Suppressor macrophage (primary cell): ENCODE measurements at regions not wholly inside any gene's neighbourhood (a gene's known extent, or its start where the extent isn't known, plus 50 kb on each side); places are given as distances from the start of the nearest gene placed in this dataset.

ENCODE experiments used
- DNase-seq, 4 experiments: peaks; one replicate each; pipeline ENCODE4 v3.0.0-alpha.2; 2020 to 2022

GRCh38 chr11:103530257-103530656 is 421.0 kb downstream of the DYNC2H1 start:
- no peak for DNase-seq

- no peak for DNase-seq
These were observed 423.0 kb downstream of the DYNC2H1 start for GRCh38 chr11:103532133-103532788.

GRCh38 chr11:103534191-103534590 is 425.0 kb downstream of the DYNC2H1 start:
- DNase-seq, result no peak

GRCh38 chr11:103534959-103535358 is 425.7 kb downstream of the DYNC2H1 start:
- no peak for DNase-seq

GRCh38 chr11:103536335-103536722 is 427.1 kb downstream of the DYNC2H1 start:
- no peak for DNase-seq

GRCh38 chr11:103537904-103538502 is 428.8 kb downstream of the DYNC2H1 start:
- DNase-seq, result peak in 3 of 4 experiments; percentile 2 to 7 (median 5)

GRCh38 chr11:103539166-103539565 is 429.9 kb downstream of the DYNC2H1 start:
- DNase-seq, result no peak

GRCh38 chr11:103541186-103541795 is 432.1 kb downstream of the DYNC2H1 start:
- no peak for DNase-seq

GRCh38 chr11:103542851-103543250 is 433.6 kb downstream of the DYNC2H1 start:
- no peak for DNase-seq

GRCh38 chr11:103543456-103543855 is 434.2 kb downstream of the DYNC2H1 start:
- DNase-seq, result no peak

GRCh38 chr11:103544874-103545273 is 435.6 kb downstream of the DYNC2H1 start:
- no peak for DNase-seq

- no peak for DNase-seq
These were observed 436.3 kb downstream of the DYNC2H1 start for GRCh38 chr11:103545551-103545950.

- DNase-seq, result no peak
These were observed 437.0 kb downstream of the DYNC2H1 start for GRCh38 chr11:103546236-103546635.

GRCh38 chr11:103547024-103547423 is 437.8 kb downstream of the DYNC2H1 start:
- no peak for DNase-seq

- no peak for DNase-seq
These were observed 438.5 kb downstream of the DYNC2H1 start for GRCh38 chr11:103547691-103548090.

GRCh38 chr11:103548838-103549237 is 439.6 kb downstream of the DYNC2H1 start:
- no peak for DNase-seq

- DNase-seq, result no peak
These were observed 441.6 kb downstream of the DYNC2H1 start for GRCh38 chr11:103550811-103551210.

- DNase-seq, result no peak
These were observed 442.9 kb downstream of the DYNC2H1 start for GRCh38 chr11:103552086-103552485.

GRCh38 chr11:103556171-103556570 is 446.9 kb downstream of the DYNC2H1 start:
- no peak for DNase-seq

GRCh38 chr11:103566116-103566515 is 456.9 kb downstream of the DYNC2H1 start:
- DNase-seq, result no peak

- DNase-seq, result no peak
These were observed 454.7 kb upstream of the DDI1 start for GRCh38 chr11:103581760-103582159.

GRCh38 chr11:103582351-103582909 is 454.0 kb upstream of the DDI1 start:
- DNase-seq, result no peak

GRCh38 chr11:103584021-103584420 is 452.4 kb upstream of the DDI1 start:
- DNase-seq, result no peak

GRCh38 chr11:103584720-103585119 is 451.7 kb upstream of the DDI1 start:
- no peak for DNase-seq
